PC-3 (cell line): ENCODE measurements at regions not wholly inside any gene's neighbourhood (a gene's known extent, or its start where the extent isn't known, plus 50 kb on each side); places are given as distances from the start of the nearest gene placed in this dataset.
A peak's percentile ranks its signal among the peaks of the same experiment; 100 is the strongest.

Experiments used
- ATAC-seq: fragments of 200-7000 bp; cut with Tn5 transposase; 2 replicates; pipeline ENCODE4 v1.9.1; 2020; ENCODE audit warnings: mild to moderate bottlenecking, moderate library complexity
- BruUV-seq: library from RNA; stranded (reverse); fragments of 400-500 nt; replicated peaks from 2 replicates; lab custom pipeline; 2021; lab: Mats Ljungman, UMichigan
- CTCF ChIA-PET: fragments of 300-600 bp; sonication (Branson Sonifier 250); formaldehyde crosslinking; loops from one replicate; lab custom pipeline; 2022; ENCODE audit warnings: antibody characterized with exemption; lab: Charles Lee
- POLR2A ChIA-PET: fragments of 300-600 bp; sonication (Branson Sonifier 250); formaldehyde crosslinking; loops from one replicate; lab custom pipeline; 2022; ENCODE audit warnings: antibody characterized with exemption; ENCODE audit not compliant: unreplicated experiment; lab: Charles Lee
- DNase-seq: peaks from one replicate; pipeline ENCODE4 v3.0.0-alpha.2; 2015
- H2AFZ ChIP-seq: fragments of 300-600 bp; sonication (generic); 2 replicates; pipeline ENCODE4 v1.6.0; 2016; ENCODE audit warnings: antibody characterized with exemption, low read length
- H3F3A ChIP-seq: fragments of 300-600 bp; sonication (generic); one replicate; pipeline ENCODE4 v1.6.0; 2017; ENCODE audit warnings: antibody characterized with exemption, low read length, control low read depth, mild to moderate bottlenecking; ENCODE audit not compliant: unreplicated experiment
- H3K27ac ChIP-seq: fragments of 300-600 bp; sonication (generic); 2 replicates; pipeline ENCODE4 v1.5.1; 2016; ENCODE audit warnings: mild to moderate bottlenecking, low read length
- H3K27me3 ChIP-seq: fragments of 300-600 bp; sonication (generic); 2 replicates; pipeline ENCODE4 v1.6.1; 2016; ENCODE audit warnings: low read length, mixed read lengths
- H3K36me3 ChIP-seq: fragments of 300-600 bp; sonication (generic); 2 replicates; pipeline ENCODE4 v1.6.1; 2016; ENCODE audit warnings: low read depth, mixed run types, low read length, mixed read lengths
- H3K4me1 ChIP-seq: fragments of 300-600 bp; sonication (generic); 2 replicates; pipeline ENCODE4 v1.5.1; 2016; ENCODE audit warnings: low read length; ENCODE audit not compliant: insufficient read depth
- H3K4me2 ChIP-seq: fragments of 300-600 bp; sonication (generic); 2 replicates; pipeline ENCODE4 v1.6.0; 2016; ENCODE audit warnings: low read length
- H3K4me3 ChIP-seq: fragments of 300-600 bp; sonication (generic); 2 replicates; pipeline ENCODE4 v1.5.1; 2016; ENCODE audit warnings: mild to moderate bottlenecking, low read length, mixed read lengths
- H3K79me2 ChIP-seq: fragments of 300-600 bp; sonication (generic); 2 replicates; pipeline ENCODE4 v1.6.1; 2017; ENCODE audit warnings: low read length, mixed read lengths
- H3K9ac ChIP-seq: fragments of 300-600 bp; sonication (generic); 2 replicates; pipeline ENCODE4 v1.6.0; 2016; ENCODE audit warnings: mild to moderate bottlenecking, low read length
- H3K9me2 ChIP-seq: fragments of 300-600 bp; sonication (generic); replicated peaks from 2 replicates; pipeline ENCODE4 v1.6.1; 2016; ENCODE audit warnings: mixed run types, low read length, mixed read lengths
- H3K9me3 ChIP-seq: fragments of 300-600 bp; sonication (generic); 2 replicates; pipeline ENCODE4 v1.6.1; 2016; ENCODE audit warnings: low read length, mixed read lengths
- H4K20me1 ChIP-seq: fragments of 300-600 bp; sonication (generic); 2 replicates; pipeline ENCODE4 v1.6.1; 2016; ENCODE audit warnings: low read length, mixed read lengths
- CTCF ChIP-seq: fragments of 300-600 bp; sonication (generic); conservative IDR thresholded peaks from 2 replicates; pipeline ENCODE4 v1.5.1; 2017; ENCODE audit warnings: antibody characterized with exemption, low read depth, mild to moderate bottlenecking, low read length
- EZH2 ChIP-seq: fragments of 300-600 bp; sonication (generic); IDR thresholded peaks from one replicate; pipeline ENCODE4 v1.6.1; 2017; ENCODE audit warnings: antibody characterized with exemption, mild to moderate bottlenecking, low read length; ENCODE audit not compliant: unreplicated experiment
- EZH2phosphoT487 ChIP-seq: fragments of 300-600 bp; sonication (generic); IDR thresholded peaks from 2 replicates; pipeline ENCODE4 v1.6.1; 2018; ENCODE audit warnings: mild to moderate bottlenecking, antibody characterized with exemption, low read length, borderline replicate concordance
- intact Hi-C: fragments of 100-400 bp; cut with micrococcal nuclease; formaldehyde crosslinking; loops from 2 replicates; pipeline ENCODE4 v1.9.0; 2023

GRCh38 chr3:170737498-170738162 is 132.4 kb downstream of the RPL22L1 start:
- no peak overlapping the region for H2AFZ ChIP-seq
- no peaks in the 10 kb centered on the region for H3K27me3 ChIP-seq
- no peak overlapping the region for H3K27ac ChIP-seq
- BruUV-seq: no TSS peak
- intact Hi-C loops: no loop called here
- 0 out of 2 replicates have a peak, but pooled peaks cover 4% of the 10 kb centered on the region for H3K79me2 ChIP-seq
- H3K4me1 ChIP-seq: peaks cover 46% of the 10 kb centered on the region
- CTCF ChIA-PET: no interaction called here
- no peak overlapping the region for H3K9ac ChIP-seq
- no peak for TF ChIP-seq EZH2
- TF ChIP-seq CTCF: no peak
- no peak for TF ChIP-seq EZH2phosphoT487
- H3K4me3 ChIP-seq: no peak overlapping the region
- POLR2A ChIA-PET: no interaction called here
- H4K20me1 ChIP-seq: no peaks in the 10 kb centered on the region
- ATAC-seq (no peak), DNase-seq (no peak)
- H3K9me3 ChIP-seq: no peaks in the 10 kb centered on the region
- H3K9me2 ChIP-seq: no peaks in the 10 kb centered on the region
- no peaks in the 10 kb centered on the region for H3K36me3 ChIP-seq
- peaks cover 8% of the 10 kb centered on the region for H3F3A ChIP-seq
- no peak overlapping the region for H3K4me2 ChIP-seq

GRCh38 chr3:170735821-170736220 is 134.2 kb downstream of the RPL22L1 start:
- H2AFZ ChIP-seq: peak overlapping the region; percentile 47; the same call in 1 of the 2 replicates
- H3K4me2 ChIP-seq: peak overlapping the region; percentile 52
- DNase-seq (no peak), ATAC-seq (no peak)
- CTCF ChIA-PET: no interaction called here
- no peaks in the 10 kb centered on the region for H3F3A ChIP-seq
- H3K27ac ChIP-seq: no peak overlapping the region
- no peaks in the 10 kb centered on the region for H3K36me3 ChIP-seq
- intact Hi-C loops: no loop called here
- H3K9me3 ChIP-seq: no peaks in the 10 kb centered on the region
- no peak overlapping the region for H3K9ac ChIP-seq
- H3K79me2 ChIP-seq: 0 out of 2 replicates have a peak, but pooled peaks cover 4% of the 10 kb centered on the region
- no peaks in the 10 kb centered on the region for H4K20me1 ChIP-seq
- no peaks in the 10 kb centered on the region for H3K27me3 ChIP-seq
- BruUV-seq: no TSS peak
- no peaks in the 10 kb centered on the region for H3K9me2 ChIP-seq
- H3K4me3 ChIP-seq: peak overlapping the region; percentile 31; the same call in 1 of the 2 replicates
- peaks cover 29% of the 10 kb centered on the region for H3K4me1 ChIP-seq
- POLR2A ChIA-PET: no interaction called here
- TF ChIP-seq EZH2phosphoT487: no peak

- H2AFZ ChIP-seq: no peak overlapping the region
- H3K79me2 ChIP-seq: no peaks in the 10 kb centered on the region
- no peak overlapping the region for H3K9ac ChIP-seq
- ChIA-PET CTCF (no interaction called here), POLR2A (no interaction called here)
- ATAC-seq (no peak), DNase-seq (no peak)
- TF ChIP-seq CTCF (no peak), EZH2 (no peak), EZH2phosphoT487 (no peak)
- intact Hi-C loops: no loop called here
- H3K9me2 ChIP-seq: no peaks in the 10 kb centered on the region
- peaks cover 18% of the 10 kb centered on the region for H3K4me1 ChIP-seq
- no peaks in the 10 kb centered on the region for H3F3A ChIP-seq
- H4K20me1 ChIP-seq: no peaks in the 10 kb centered on the region
- H3K4me2 ChIP-seq: no peak overlapping the region
- H3K4me3 ChIP-seq: no peak overlapping the region
- BruUV-seq: no TSS peak
- no peaks in the 10 kb centered on the region for H3K9me3 ChIP-seq
- no peak overlapping the region for H3K27ac ChIP-seq
- H3K36me3 ChIP-seq: no peaks in the 10 kb centered on the region
- H3K27me3 ChIP-seq: no peaks in the 10 kb centered on the region
These were observed 135.3 kb downstream of the RPL22L1 start for GRCh38 chr3:170734735-170735065.
